Lower lobe of right lung (tissue), 2 donors: ENCODE measurements at regions not wholly inside any gene's neighbourhood (a gene's known extent, or its start where the extent isn't known, plus 50 kb on each side); places are given as distances from the start of the nearest gene placed in this dataset.

Experiments
- ATAC-seq, 2 donors: fragments of 200-7000 bp; cut with Tn5 transposase; one replicate each; pipeline ENCODE4 v1.9.1; 2020 to 2022; ENCODE audit warnings: mild to moderate bottlenecking in 2 of 2, moderate library complexity in 2 of 2
- DNase-seq: peaks from one replicate; pipeline ENCODE4 v3.0.0-alpha.2; 2020
- H3K27ac ChIP-seq: fragments of 200-600 bp; one replicate; pipeline ENCODE4 v1.8.0; 2022
- H3K27me3 ChIP-seq: fragments of 200-600 bp; one replicate; pipeline ENCODE4 v1.8.0; 2022; ENCODE audit warnings: low read depth
- H3K36me3 ChIP-seq: fragments of 200-600 bp; one replicate; pipeline ENCODE4 v1.8.0; 2022; ENCODE audit warnings: mild to moderate bottlenecking
- H3K4me1 ChIP-seq: fragments of 200-600 bp; one replicate; pipeline ENCODE4 v1.8.0; 2022
- H3K4me3 ChIP-seq: fragments of 200-600 bp; one replicate; pipeline ENCODE4 v1.8.0; 2022; ENCODE audit warnings: mild to moderate bottlenecking
- H3K9me3 ChIP-seq: fragments of 200-600 bp; one replicate; pipeline ENCODE4 v1.8.0; 2022
- intact Hi-C: fragments of 100-400 bp; cut with DNase I; formaldehyde crosslinking; loops from one replicate; pipeline ENCODE4 v1.11.0; 2022
- TF ChIP-seq, protein P1 (sequence below): fragments of 200-600 bp; IDR thresholded peaks from one replicate; pipeline ENCODE4 v1.8.0; 2022; ENCODE audit warnings: antibody characterized with exemption, mild to moderate bottlenecking
- donor health status: DM: no; HTN: yes; CAD: no; lungs with severe emphysema.

DNA sequence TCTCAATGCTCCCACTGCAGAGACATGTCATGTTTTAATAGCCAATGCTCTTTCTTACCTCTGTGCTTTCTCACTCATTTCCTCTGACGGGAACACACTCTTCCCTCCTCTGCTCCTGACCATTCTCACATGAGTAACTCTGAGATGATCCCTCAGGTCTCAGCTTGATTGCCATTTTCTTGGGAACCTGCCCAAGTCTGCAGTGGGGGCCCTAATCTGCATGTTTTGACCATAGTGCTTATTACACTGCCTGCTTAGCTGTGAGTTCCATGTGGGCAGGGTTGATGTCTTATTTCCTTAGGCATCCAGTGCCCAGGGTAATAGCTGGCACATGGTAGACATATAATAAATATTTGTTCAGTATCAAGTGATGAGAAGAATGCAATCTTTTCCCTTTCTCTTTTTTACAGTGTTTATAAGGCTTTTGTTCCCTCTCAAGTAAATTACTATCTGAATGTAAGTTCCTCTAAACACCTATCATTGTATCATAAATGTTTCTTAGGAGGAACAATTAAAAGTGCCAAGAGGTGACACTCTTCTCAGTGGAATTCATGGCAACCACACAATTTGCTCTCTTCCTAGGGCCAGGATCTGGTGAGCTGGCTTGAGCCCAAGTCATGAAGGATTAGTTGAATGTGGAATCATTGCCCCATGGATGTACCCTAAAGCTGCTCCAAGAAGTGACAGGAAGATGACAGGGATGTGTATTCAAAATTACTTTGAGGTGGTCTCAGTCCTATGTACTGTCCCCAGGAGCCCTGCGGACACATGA lies 485.4 kb upstream of the USP24 start:
- Histone ChIP-seq H3K9me3 (no peaks in the 10 kb centered on the region), H3K27me3 (no peaks in the 10 kb centered on the region), H3K4me1 (no peaks in the 10 kb centered on the region), H3K27ac (no peak overlapping the region), H3K4me3 (no peak overlapping the region), H3K36me3 (no peaks in the 10 kb centered on the region)
- TF ChIP-seq, protein P1, sequence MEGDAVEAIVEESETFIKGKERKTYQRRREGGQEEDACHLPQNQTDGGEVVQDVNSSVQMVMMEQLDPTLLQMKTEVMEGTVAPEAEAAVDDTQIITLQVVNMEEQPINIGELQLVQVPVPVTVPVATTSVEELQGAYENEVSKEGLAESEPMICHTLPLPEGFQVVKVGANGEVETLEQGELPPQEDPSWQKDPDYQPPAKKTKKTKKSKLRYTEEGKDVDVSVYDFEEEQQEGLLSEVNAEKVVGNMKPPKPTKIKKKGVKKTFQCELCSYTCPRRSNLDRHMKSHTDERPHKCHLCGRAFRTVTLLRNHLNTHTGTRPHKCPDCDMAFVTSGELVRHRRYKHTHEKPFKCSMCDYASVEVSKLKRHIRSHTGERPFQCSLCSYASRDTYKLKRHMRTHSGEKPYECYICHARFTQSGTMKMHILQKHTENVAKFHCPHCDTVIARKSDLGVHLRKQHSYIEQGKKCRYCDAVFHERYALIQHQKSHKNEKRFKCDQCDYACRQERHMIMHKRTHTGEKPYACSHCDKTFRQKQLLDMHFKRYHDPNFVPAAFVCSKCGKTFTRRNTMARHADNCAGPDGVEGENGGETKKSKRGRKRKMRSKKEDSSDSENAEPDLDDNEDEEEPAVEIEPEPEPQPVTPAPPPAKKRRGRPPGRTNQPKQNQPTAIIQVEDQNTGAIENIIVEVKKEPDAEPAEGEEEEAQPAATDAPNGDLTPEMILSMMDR, result no peak
- intact Hi-C loops, result no loop called here
- DNase-seq (no peak), ATAC-seq (no peak)

DNA sequence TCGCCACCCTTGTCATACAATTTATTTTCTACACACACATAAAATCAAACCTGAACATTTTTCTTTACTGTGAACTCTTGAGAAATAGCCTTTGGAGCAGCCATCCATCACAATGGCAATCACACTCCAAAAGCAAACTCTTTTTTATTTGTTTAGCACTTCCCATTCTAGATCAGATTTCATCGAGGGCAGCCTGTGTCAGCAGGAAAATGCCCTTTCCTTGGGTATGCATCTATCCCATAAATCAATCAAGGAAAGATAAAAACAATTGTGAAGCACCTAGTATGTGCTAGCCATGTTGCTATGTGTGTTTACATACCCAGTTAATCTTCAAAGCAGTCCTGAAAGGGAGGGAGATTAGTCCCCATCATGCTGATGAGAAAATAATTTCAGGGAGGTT lies 484.1 kb upstream of the USP24 start:
- Histone ChIP-seq H3K27me3 (no peaks in the 10 kb centered on the region), H3K36me3 (no peaks in the 10 kb centered on the region), H3K4me3 (no peak overlapping the region), H3K27ac (no peak overlapping the region), H3K4me1 (peaks cover 11% of the 10 kb centered on the region), H3K9me3 (no peaks in the 10 kb centered on the region)
- TF ChIP-seq, protein P1, result no peak
- ATAC-seq, result no peak
- no peak for DNase-seq
- intact Hi-C loops, result no loop called here

DNA sequence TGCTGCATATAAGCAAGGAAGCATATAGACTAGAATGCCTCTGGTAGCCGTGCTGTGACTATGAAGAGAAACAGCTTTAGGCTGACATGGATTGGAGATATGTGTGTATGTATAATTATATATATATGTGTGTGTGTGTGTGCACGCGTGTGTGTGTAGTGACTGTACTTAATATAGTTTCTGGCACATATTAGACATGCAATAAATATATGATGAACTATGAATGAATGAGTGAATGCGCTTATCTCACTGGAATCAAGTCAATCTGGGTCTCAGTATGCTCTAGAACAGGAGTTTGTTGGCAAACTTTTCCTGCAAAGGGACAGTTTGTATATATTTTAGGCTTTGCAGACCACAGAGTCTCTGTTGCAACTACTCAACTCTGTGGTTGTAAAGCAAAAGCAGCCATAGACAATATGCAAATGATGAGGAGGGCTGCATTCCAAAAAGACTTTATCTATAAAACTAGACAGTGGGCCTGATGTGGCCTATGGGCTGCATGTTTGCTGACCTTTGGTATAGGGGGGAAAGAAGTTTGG lies 482.9 kb upstream of the USP24 start:
- TF ChIP-seq, protein P1, result no peak
- Histone ChIP-seq H3K36me3 (no peaks in the 10 kb centered on the region), H3K4me3 (no peak overlapping the region), H3K27me3 (no peaks in the 10 kb centered on the region), H3K4me1 (peaks cover 11% of the 10 kb centered on the region), H3K9me3 (no peaks in the 10 kb centered on the region), H3K27ac (no peak overlapping the region)
- intact Hi-C loops, result no loop called here
- DNase-seq (no peak), ATAC-seq (no peak)

DNA sequence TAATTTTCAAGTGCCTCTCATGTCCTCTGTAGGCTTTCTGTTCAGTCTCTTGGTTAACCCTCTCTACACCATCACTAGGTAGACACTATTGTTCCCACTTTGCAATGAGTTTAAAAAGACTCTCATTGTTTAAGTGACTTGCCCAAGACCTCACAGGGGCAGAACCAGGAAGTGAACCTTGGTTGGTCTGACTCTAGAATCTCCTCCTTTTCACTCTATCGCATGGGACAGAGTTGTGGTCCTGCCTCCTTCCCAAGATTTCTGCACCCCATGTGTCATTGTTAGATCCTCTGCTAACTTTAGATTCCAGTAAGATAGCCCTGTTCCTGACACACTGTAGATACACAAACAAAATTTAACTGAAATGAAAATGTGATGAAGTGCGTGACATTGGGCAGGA lies 481.7 kb upstream of the USP24 start:
- H3K27me3 ChIP-seq, result no peaks in the 10 kb centered on the region
- intact Hi-C loops, result no loop called here
- DNase-seq (no peak), ATAC-seq (no peak)
- no peak overlapping the region for H3K27ac ChIP-seq
- H3K9me3 ChIP-seq, result no peaks in the 10 kb centered on the region
- no peak overlapping the region for H3K4me3 ChIP-seq
- TF ChIP-seq, protein P1, result no peak
- H3K36me3 ChIP-seq, result no peaks in the 10 kb centered on the region
- H3K4me1 ChIP-seq, result peaks cover 11% of the 10 kb centered on the region

DNA sequence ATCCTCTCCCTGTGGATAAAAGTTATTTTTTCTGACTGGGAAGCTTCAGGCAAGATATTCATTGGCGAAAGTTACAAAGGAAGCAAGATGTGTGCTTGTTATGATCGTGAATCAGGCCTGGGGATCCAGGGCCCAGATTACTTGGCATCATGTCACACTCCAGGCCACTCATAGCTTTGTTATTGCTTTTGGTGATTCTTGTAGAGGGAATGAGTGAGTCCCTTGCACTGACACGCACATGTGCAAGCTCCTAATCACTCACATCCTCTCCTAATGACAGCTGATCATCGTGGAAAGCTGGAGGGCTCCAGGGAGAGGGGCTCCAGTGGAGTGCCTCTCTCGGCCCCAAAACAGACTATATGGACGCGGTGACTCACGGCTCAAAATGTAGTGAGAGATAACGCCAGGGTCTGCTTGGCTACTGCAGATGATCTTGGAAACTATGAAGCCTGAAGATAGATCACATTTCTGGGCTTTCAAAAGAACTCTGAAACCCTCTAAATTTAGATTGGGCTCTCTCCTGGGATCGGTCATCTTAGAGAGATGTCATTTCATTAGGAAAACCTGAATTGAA lies 481.1 kb upstream of the USP24 start:
- TF ChIP-seq, protein P1, result no peak
- ATAC-seq, result no peak
- Histone ChIP-seq H3K9me3 (no peaks in the 10 kb centered on the region), H3K27me3 (no peaks in the 10 kb centered on the region), H3K4me1 (peaks cover 11% of the 10 kb centered on the region), H3K4me3 (no peak overlapping the region), H3K27ac (no peak overlapping the region), H3K36me3 (no peaks in the 10 kb centered on the region)
- intact Hi-C loops, result no loop called here
- no peak for DNase-seq
